ENCODE measurements at regions not wholly inside any gene's neighbourhood (a gene's known extent, or its start where the extent isn't known, plus 50 kb on each side); places are given as distances from the start of the nearest gene placed in this dataset.

GRCh38 chr7:114309729-114310128 is 104.9 kb upstream of the FOXP2 start:
- TF ChIP-seq CTCF (IDR thresholded peaks at IDR 0.05) (no peak), EZH2 (IDR thresholded peaks at IDR 0.05) (no peak), EZH2phosphoT487 (IDR thresholded peaks at IDR 0.05) (no peak)
- Histone ChIP-seq H3K9me3 (ENCODE audit: low read depth) (no peaks in the 10 kb centered on the region), H3F3A (ENCODE audit: low read depth) (no peaks in the 10 kb centered on the region), H3K79me2 (ENCODE audit: low read depth) (no peaks in the 10 kb centered on the region), H4K20me1 (ENCODE audit: low read depth) (no peaks in the 10 kb centered on the region), H3K4me3 (no peak overlapping the region), H3K36me3 (no peaks in the 10 kb centered on the region), H3K27ac (no peak overlapping the region), H3K27me3 (no peaks in the 10 kb centered on the region), H3K9ac (no peak overlapping the region), H3K4me2 (no peak overlapping the region), H3K4me1 (no peaks in the 10 kb centered on the region), H2AFZ (replicated peaks) (no peak overlapping the region)
- no peaks in the 10 kb centered on the region for H3K4me1 Mint-ChIP-seq
- no peak overlapping the region for H3K27ac Mint-ChIP-seq
- no peak for DNase-seq (ENCODE audit: low spot score)
- peaks cover 2% of the 10 kb centered on the region for H3K27me3 Mint-ChIP-seq (ENCODE audit: insufficient read depth, low read depth)
- H3K9me3 Mint-ChIP-seq = no peaks in the 10 kb centered on the region
- no peaks in the 10 kb centered on the region for H3K36me3 Mint-ChIP-seq
- no peak overlapping the region for H3K4me3 Mint-ChIP-seq

GRCh38 chr7:114303301-114303700 is 111.3 kb upstream of the FOXP2 start:
- no peaks in the 10 kb centered on the region for H3K79me2 ChIP-seq (ENCODE audit: low read depth)
- no peak overlapping the region for H3K27ac ChIP-seq
- Mint-ChIP-seq H3K4me3 (no peak overlapping the region), H3K27me3 (ENCODE audit: insufficient read depth, low read depth) (peaks cover 2% of the 10 kb centered on the region), H3K27ac (no peak overlapping the region), H3K36me3 (no peaks in the 10 kb centered on the region), H3K4me1 (no peaks in the 10 kb centered on the region), H3K9me3 (no peaks in the 10 kb centered on the region)
- H3K9me3 ChIP-seq (ENCODE audit: low read depth) = no peaks in the 10 kb centered on the region
- DNase-seq (ENCODE audit: low spot score) = no peak
- H3K4me2 ChIP-seq = no peak overlapping the region
- no peak overlapping the region for H3K9ac ChIP-seq
- no peaks in the 10 kb centered on the region for H3K36me3 ChIP-seq
- H3K4me3 ChIP-seq = no peak overlapping the region
- H3F3A ChIP-seq (ENCODE audit: low read depth) = no peaks in the 10 kb centered on the region
- no peak overlapping the region for H2AFZ ChIP-seq (replicated peaks)
- no peaks in the 10 kb centered on the region for H4K20me1 ChIP-seq (ENCODE audit: low read depth)
- H3K4me1 ChIP-seq = no peaks in the 10 kb centered on the region
- H3K27me3 ChIP-seq = no peaks in the 10 kb centered on the region
- no peak for TF ChIP-seq EZH2 (IDR thresholded peaks at IDR 0.05)
- no peak for TF ChIP-seq EZH2phosphoT487 (IDR thresholded peaks at IDR 0.05)
- TF ChIP-seq CTCF (IDR thresholded peaks at IDR 0.05) = no peak

GRCh38 chr7:114302858-114303257 is 111.8 kb upstream of the FOXP2 start:
- no peak overlapping the region for H3K4me2 ChIP-seq
- no peaks in the 10 kb centered on the region for H3K79me2 ChIP-seq (ENCODE audit: low read depth)
- no peaks in the 10 kb centered on the region for H3K27me3 ChIP-seq
- H3F3A ChIP-seq (ENCODE audit: low read depth) = no peaks in the 10 kb centered on the region
- H3K4me3 ChIP-seq = no peak overlapping the region
- peak overlapping the region; percentile 12 for H2AFZ ChIP-seq (replicated peaks)
- H3K36me3 ChIP-seq = no peaks in the 10 kb centered on the region
- DNase-seq (ENCODE audit: low spot score) = no peak
- H3K4me3 Mint-ChIP-seq = no peak overlapping the region
- H3K27me3 Mint-ChIP-seq (ENCODE audit: insufficient read depth, low read depth) = peaks cover 1% of the 10 kb centered on the region
- TF ChIP-seq CTCF (IDR thresholded peaks at IDR 0.05) = no peak
- no peak for TF ChIP-seq EZH2 (IDR thresholded peaks at IDR 0.05)
- TF ChIP-seq EZH2phosphoT487 (IDR thresholded peaks at IDR 0.05) = no peak
- no peaks in the 10 kb centered on the region for H3K9me3 ChIP-seq (ENCODE audit: low read depth)
- no peaks in the 10 kb centered on the region for H3K4me1 Mint-ChIP-seq
- H3K27ac Mint-ChIP-seq = no peak overlapping the region
- H4K20me1 ChIP-seq (ENCODE audit: low read depth) = no peaks in the 10 kb centered on the region
- H3K27ac ChIP-seq = no peak overlapping the region
- no peaks in the 10 kb centered on the region for H3K4me1 ChIP-seq
- H3K9me3 Mint-ChIP-seq = no peaks in the 10 kb centered on the region
- H3K36me3 Mint-ChIP-seq = no peaks in the 10 kb centered on the region
- no peak overlapping the region for H3K9ac ChIP-seq

- Mint-ChIP-seq H3K36me3 (no peaks in the 10 kb centered on the region), H3K27me3 (ENCODE audit: insufficient read depth, low read depth) (no peaks in the 10 kb centered on the region), H3K4me1 (peaks cover 3% of the 10 kb centered on the region), H3K27ac (no peak overlapping the region), H3K9me3 (no peaks in the 10 kb centered on the region), H3K4me3 (no peak overlapping the region)
- H3K9ac ChIP-seq = no peak overlapping the region
- no peaks in the 10 kb centered on the region for H3K9me3 ChIP-seq (ENCODE audit: low read depth)
- no peaks in the 10 kb centered on the region for H3K79me2 ChIP-seq (ENCODE audit: low read depth)
- no peak overlapping the region for H3K4me2 ChIP-seq
- H4K20me1 ChIP-seq (ENCODE audit: low read depth) = no peaks in the 10 kb centered on the region
- no peaks in the 10 kb centered on the region for H3K36me3 ChIP-seq
- H2AFZ ChIP-seq (replicated peaks) = no peak overlapping the region
- DNase-seq (ENCODE audit: low spot score) = no peak
- TF ChIP-seq CTCF (IDR thresholded peaks at IDR 0.05) (no peak), EZH2 (IDR thresholded peaks at IDR 0.05) (no peak), EZH2phosphoT487 (IDR thresholded peaks at IDR 0.05) (no peak)
- H3F3A ChIP-seq (ENCODE audit: low read depth) = no peaks in the 10 kb centered on the region
- no peak overlapping the region for H3K27ac ChIP-seq
- H3K27me3 ChIP-seq = no peaks in the 10 kb centered on the region
- H3K4me3 ChIP-seq = no peak overlapping the region
- peaks cover 5% of the 10 kb centered on the region for H3K4me1 ChIP-seq
Observed at GRCh38 chr7:114298011-114298410, 116.6 kb upstream of the FOXP2 start.

Data from neural progenitor cell (in vitro differentiated cells).